Neuronal stem cell (in vitro differentiated cells): ENCODE measurements at regions not wholly inside any gene's neighbourhood (a gene's known extent, or its start where the extent isn't known, plus 50 kb on each side); places are given as distances from the start of the nearest gene placed in this dataset.

Experiments
- DNase-seq: peaks from one replicate; pipeline ENCODE4 v3.0.0-alpha.2; 2013; ENCODE audit warnings: low spot score
- H2AFZ ChIP-seq: one replicate; pipeline ENCODE4 v1.6.1; 2013; ENCODE audit warnings: mild to moderate bottlenecking, low read length, inconsistent platforms
- H2AK5ac ChIP-seq: 2 replicates; pipeline ENCODE4 v1.6.1; 2013; ENCODE audit warnings: low read depth, mild to moderate bottlenecking, inconsistent platforms, low read length, moderate library complexity, mixed read lengths
- H2BK120ac ChIP-seq: 2 replicates; pipeline ENCODE4 v1.6.1; 2013; ENCODE audit warnings: low read depth, mild to moderate bottlenecking, inconsistent platforms, low read length, moderate library complexity, mixed read lengths
- H2BK12ac ChIP-seq: one replicate; pipeline ENCODE4 v1.6.1; 2013; ENCODE audit warnings: low read length, inconsistent platforms
- H2BK15ac ChIP-seq: 2 replicates; pipeline ENCODE4 v1.6.1; 2013; ENCODE audit warnings: mild to moderate bottlenecking, low read length, inconsistent platforms, mixed read lengths
- H2BK5ac ChIP-seq: one replicate; pipeline ENCODE4 v1.6.1; 2013; ENCODE audit warnings: inconsistent platforms, mild to moderate bottlenecking, low read length, moderate library complexity
- H3K14ac ChIP-seq: one replicate; pipeline ENCODE4 v1.6.1; 2013; ENCODE audit warnings: low read length, inconsistent platforms
- H3K18ac ChIP-seq: 2 replicates; pipeline ENCODE4 v1.6.1; 2013; ENCODE audit warnings: low read length, inconsistent platforms
- H3K23ac ChIP-seq: 2 replicates; pipeline ENCODE4 v1.6.1; 2013; ENCODE audit warnings: low read depth, mild to moderate bottlenecking, mixed read lengths, low read length, inconsistent platforms; ENCODE audit not compliant: poor library complexity
- H3K27ac ChIP-seq: replicated peaks from 3 replicates; pipeline ENCODE4 v1.5.1; 2013; ENCODE audit warnings: low read length, inconsistent platforms
- H3K27me3 ChIP-seq, 3 experiments: 2 replicates each; pipeline ENCODE4 v1.6.1; 2013; ENCODE audit warnings: low read length in 3 of 3, mild to moderate bottlenecking in 2 of 3, inconsistent platforms in 1 of 3, low read depth in 1 of 3, mixed read lengths in 1 of 3, moderate library complexity in 1 of 3; ENCODE audit not compliant: control insufficient read depth in 3 of 3, insufficient read depth in 3 of 3
- H3K36me3 ChIP-seq, 2 donors: replicated peaks in 1 of 2; 2 replicates each; pipeline ENCODE4 v1.6.1; 2013; ENCODE audit warnings: low read length in 2 of 2; ENCODE audit not compliant: control insufficient read depth in 2 of 2, insufficient read depth in 2 of 2
- H3K4ac ChIP-seq: 2 replicates; pipeline ENCODE4 v1.6.1; 2013; ENCODE audit warnings: inconsistent platforms, mild to moderate bottlenecking, low read length, moderate library complexity
- H3K4me1 ChIP-seq, 2 donors: 1 replicate in 1 of 2; 2 replicates in 1 of 2; pipeline ENCODE4 v1.6.1; 2013; ENCODE audit warnings: low read length in 2 of 2, low read depth in 1 of 2; ENCODE audit not compliant: control insufficient read depth in 2 of 2, insufficient read depth in 1 of 2
- H3K4me2 ChIP-seq: one replicate; pipeline ENCODE4 v1.6.1; 2013; ENCODE audit warnings: mild to moderate bottlenecking, low read length, inconsistent platforms; ENCODE audit not compliant: insufficient read depth, poor library complexity, severe bottlenecking
- H3K4me3 ChIP-seq, 2 donors: 2 replicates each; pipeline ENCODE4 v1.5.1; 2013; ENCODE audit warnings: low read length in 2 of 2, mild to moderate bottlenecking in 2 of 2, inconsistent platforms in 1 of 2, moderate library complexity in 1 of 2
- H3K79me1 ChIP-seq: one replicate; pipeline ENCODE4 v1.6.1; 2013; ENCODE audit warnings: low read depth, mild to moderate bottlenecking, inconsistent platforms, low read length, moderate library complexity
- H3K9ac ChIP-seq: one replicate; pipeline ENCODE4 v1.6.1; 2013; ENCODE audit warnings: mild to moderate bottlenecking, low read depth, low read length, inconsistent platforms; ENCODE audit not compliant: poor library complexity
- H3K9me3 ChIP-seq, 2 donors: replicated peaks in 1 of 2; 2 replicates each; pipeline versions ENCODE3 to v1.6.1; 2013; ENCODE audit warnings: low read length in 2 of 2, mild to moderate bottlenecking in 2 of 2, inconsistent platforms in 1 of 2, low read depth in 1 of 2, mixed read lengths in 1 of 2, moderate library complexity in 1 of 2; ENCODE audit not compliant: control insufficient read depth in 2 of 2, insufficient read depth in 1 of 2
- H4K8ac ChIP-seq: one replicate; pipeline ENCODE4 v1.6.1; 2013; ENCODE audit warnings: low read depth, mild to moderate bottlenecking, inconsistent platforms, low read length, moderate library complexity
- H4K91ac ChIP-seq: one replicate; pipeline ENCODE4 v1.6.1; 2013; ENCODE audit warnings: low read length, low read depth, mild to moderate bottlenecking, inconsistent platforms; ENCODE audit not compliant: poor library complexity
- WGBS, 2 donors: extraction: QIAGEN DNeasy Blood & Tissue Kit; methylation state at CpG; one replicate each; pipeline ENCODE4 v1.1.7; 2013; ENCODE audit warnings: missing lambda C conversion rate in 2 of 2, mixed read lengths in 1 of 2; ENCODE audit not compliant: insufficient read length in 2 of 2, insufficient replicate concordance in 1 of 2; ENCODE audit errors: extremely low coverage in 2 of 2; 5-methylcytosine and 5-hydroxymethylcytosine counted together

DNA sequence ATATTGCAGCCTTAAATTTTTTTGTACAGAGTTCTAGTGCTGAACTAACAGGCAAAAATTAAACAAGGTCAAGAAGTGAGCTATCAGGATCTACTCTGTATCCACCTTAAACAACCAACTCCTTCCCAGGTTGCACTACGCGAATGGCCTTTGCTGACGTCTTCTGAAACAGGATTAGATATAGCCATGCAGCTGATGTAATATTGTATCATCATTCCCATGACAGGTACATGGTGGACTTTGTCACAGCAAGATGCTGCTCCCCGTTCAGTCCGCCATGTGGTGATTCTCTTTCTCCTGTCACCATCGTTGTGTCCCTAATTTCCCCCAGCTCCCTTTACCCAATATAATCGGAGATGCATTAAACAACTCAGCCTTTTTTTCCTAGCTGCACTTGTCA lies 328.9 kb downstream of the DEPDC1B start:
- Histone ChIP-seq H4K8ac (no peak overlapping the region), H3K27ac (no peak overlapping the region), H2AFZ (no peak overlapping the region), H3K23ac (no peak overlapping the region), H3K9me3 (no peaks in the 10 kb centered on the region), H3K14ac (no peak overlapping the region), H2BK120ac (no peak overlapping the region), H3K4me1 (peaks cover 0 to 4% of the 10 kb centered on the region in 2 donors), H3K4ac (no peak overlapping the region), H2BK15ac (no peak overlapping the region), H2AK5ac (no peak overlapping the region), H3K9ac (no peak overlapping the region), H4K91ac (no peak overlapping the region), H3K4me2 (no peak overlapping the region), H3K27me3 (no peaks in the 10 kb centered on the region), H3K4me3 (no peak overlapping the region), H2BK12ac (no peak overlapping the region), H3K36me3 (no peaks in the 10 kb centered on the region), H2BK5ac (no peak overlapping the region), H3K18ac (no peak overlapping the region), H3K79me1 (no peaks in the 10 kb centered on the region)
- DNase-seq = no peak
- WGBS, 2 donors = no CpG with 5 or more reads among the region's 7 CpGs

DNA sequence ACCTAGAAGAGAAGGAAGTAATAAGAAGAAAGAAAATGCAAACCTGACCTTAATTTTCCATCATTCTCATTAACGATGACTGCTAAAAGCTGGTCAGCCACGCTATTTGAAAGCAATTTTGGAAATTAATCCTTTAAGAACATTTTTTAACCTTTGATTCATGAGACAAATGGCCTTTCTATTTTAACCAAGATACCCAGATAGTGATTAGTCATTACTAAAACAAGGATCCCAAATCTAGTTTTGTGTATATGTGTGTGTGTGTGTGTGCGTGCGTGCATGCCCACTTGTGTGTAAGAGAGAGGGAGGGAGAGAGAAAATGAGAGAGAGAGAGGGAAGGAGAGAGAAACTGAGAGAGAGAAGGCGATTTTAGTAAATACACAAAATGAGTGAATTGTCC lies 329.5 kb downstream of the DEPDC1B start:
- Histone ChIP-seq H3K23ac (no peak overlapping the region), H3K4me3 (no peak overlapping the region), H4K8ac (no peak overlapping the region), H2BK12ac (no peak overlapping the region), H3K27me3 (no peaks in the 10 kb centered on the region), H3K9ac (no peak overlapping the region), H2BK5ac (no peak overlapping the region), H3K4me2 (no peak overlapping the region), H4K91ac (no peak overlapping the region), H3K18ac (no peak overlapping the region), H2BK120ac (no peak overlapping the region), H3K79me1 (no peaks in the 10 kb centered on the region), H2AK5ac (no peak overlapping the region), H2AFZ (no peak overlapping the region), H2BK15ac (no peak overlapping the region), H3K4ac (no peak overlapping the region), H3K4me1 (peaks cover 0 to 4% of the 10 kb centered on the region in 2 donors), H3K14ac (no peak overlapping the region), H3K9me3 (no peaks in the 10 kb centered on the region), H3K27ac (no peak overlapping the region), H3K36me3 (no peaks in the 10 kb centered on the region)
- WGBS, 2 donors = no CpG with 5 or more reads among the region's 5 CpGs
- no peak for DNase-seq

DNA sequence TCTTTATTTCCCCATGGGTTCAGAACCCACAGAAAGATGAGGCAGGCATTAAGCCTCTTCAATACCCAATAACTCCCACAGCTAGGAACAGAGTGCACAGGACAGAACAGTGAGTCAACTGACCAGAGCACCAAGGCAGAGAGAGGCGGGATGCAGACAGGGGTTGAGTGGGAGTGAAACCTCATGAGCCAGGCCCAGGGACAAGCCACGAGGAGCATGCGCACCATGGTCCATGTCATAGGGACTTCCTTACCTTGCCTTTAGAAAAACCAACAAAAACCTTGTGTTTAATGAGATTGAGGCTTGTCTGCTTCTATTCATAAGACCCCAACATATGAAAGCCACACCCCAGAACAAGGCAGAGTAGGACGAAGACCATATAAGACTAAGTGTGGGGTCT lies 330.6 kb downstream of the DEPDC1B start:
- H4K91ac ChIP-seq = no peak overlapping the region
- H4K8ac ChIP-seq = no peak overlapping the region
- H2BK120ac ChIP-seq = no peak overlapping the region
- no peak overlapping the region for H3K27ac ChIP-seq
- H2AK5ac ChIP-seq = no peak overlapping the region
- H3K18ac ChIP-seq = no peak overlapping the region
- no peaks in the 10 kb centered on the region for H3K27me3 ChIP-seq
- no peak overlapping the region for H3K4ac ChIP-seq
- no peak overlapping the region for H2BK12ac ChIP-seq
- H3K4me3 ChIP-seq = no peak overlapping the region
- H3K36me3 ChIP-seq = no peaks in the 10 kb centered on the region
- no peak overlapping the region for H3K14ac ChIP-seq
- H3K23ac ChIP-seq = no peak overlapping the region
- H3K9me3 ChIP-seq = no peaks in the 10 kb centered on the region
- WGBS, 2 donors = no CpG with 5 or more reads among the region's 4 CpGs
- peaks cover 0 to 4% of the 10 kb centered on the region in 2 donors for H3K4me1 ChIP-seq
- no peak for DNase-seq
- H3K79me1 ChIP-seq = no peaks in the 10 kb centered on the region
- H2BK15ac ChIP-seq = no peak overlapping the region
- no peak overlapping the region for H3K9ac ChIP-seq
- no peak overlapping the region for H3K4me2 ChIP-seq
- no peak overlapping the region for H2AFZ ChIP-seq
- H2BK5ac ChIP-seq = no peak overlapping the region

DNA sequence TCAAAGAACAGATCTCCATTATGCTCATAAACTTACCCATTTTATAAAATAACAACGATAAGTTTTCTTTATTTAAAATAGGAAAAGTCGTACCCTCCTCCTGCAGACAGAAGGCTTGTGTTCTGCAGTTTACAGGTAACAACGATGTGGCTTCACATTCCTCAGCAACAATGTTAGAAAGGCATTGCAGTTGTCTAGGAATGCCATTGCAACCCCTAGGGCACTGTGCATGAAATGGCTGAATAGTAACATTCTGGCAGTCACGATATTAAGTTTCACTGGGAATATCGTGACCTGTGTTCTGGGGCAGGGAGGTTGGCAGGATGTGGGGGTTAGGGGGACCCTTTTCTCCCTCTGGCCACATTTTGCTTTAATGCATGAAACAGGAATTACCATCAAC lies 331.9 kb downstream of the DEPDC1B start:
- Histone ChIP-seq H2BK15ac (no peak overlapping the region), H2BK120ac (no peak overlapping the region), H3K36me3 (no peaks in the 10 kb centered on the region), H4K8ac (no peak overlapping the region), H3K27me3 (no peaks in the 10 kb centered on the region), H3K4me1 (peaks cover 0 to 4% of the 10 kb centered on the region in 2 donors), H2AFZ (no peak overlapping the region), H3K4me2 (no peak overlapping the region), H4K91ac (no peak overlapping the region), H3K9ac (no peak overlapping the region), H3K18ac (no peak overlapping the region), H2BK12ac (no peak overlapping the region), H2BK5ac (no peak overlapping the region), H3K4ac (no peak overlapping the region), H2AK5ac (no peak overlapping the region), H3K14ac (no peak overlapping the region), H3K23ac (no peak overlapping the region), H3K27ac (no peak overlapping the region), H3K9me3 (no peaks in the 10 kb centered on the region), H3K4me3 (no peak overlapping the region), H3K79me1 (no peaks in the 10 kb centered on the region)
- no CpG with 5 or more reads among the region's 5 CpGs for WGBS, 2 donors
- DNase-seq = no peak
